A549 (cell line): ENCODE measurements at regions not wholly inside any gene's neighbourhood (a gene's known extent, or its start where the extent isn't known, plus 50 kb on each side); places are given as distances from the start of the nearest gene placed in this dataset.

Experiments
- ATAC-seq, 2 experiments: fragments of 200-7000 bp in 1 of 2; fragments of >200 bp in 1 of 2; cut with Nextera tagmentation in 1 of 2; cut with Tn5 transposase in 1 of 2; 3 replicates each; pipeline versions ENCODE4 v1.8.0 to v1.9.1; 2018 to 2020; ENCODE audit warnings: mild to moderate bottlenecking in 1 of 2, moderate library complexity in 1 of 2
- CTCF ChIA-PET: fragments of 300-600 bp; sonication (Branson Sonifier 250); formaldehyde crosslinking; extraction: SDS; loops from one replicate; lab custom pipeline; 2021; ENCODE audit warnings: antibody characterized with exemption, inconsistent platforms; lab: Yijun Ruan, JAX
- POLR2A ChIA-PET: fragments of 350-600 bp; formaldehyde crosslinking; extraction: SDS; loops from one replicate; lab custom pipeline; 2021; ENCODE audit warnings: antibody characterized with exemption, inconsistent platforms; lab: Yijun Ruan, JAX
- DNase-seq, 2 experiments: peaks; one replicate each; pipeline versions ENCODE4 v3.0.0 to v3.0.0-alpha.2; 2011 to 2016; ENCODE audit warnings: low read depth in 1 of 2, low spot score in 1 of 2
- FAIRE-seq: peaks from 2 replicates; lab custom pipeline; 2011; peaks lifted over from hg19 to GRCh38; lab: Jason Lieb, UNC
- H3K27ac ChIP-seq, 2 experiments: fragments of >200 bp; sonication (Bioruptor Twin); formaldehyde crosslinking; 3 replicates each; pipeline ENCODE4 v1.5.1; 2016 to 2017
- H3K4me1 ChIP-seq: fragments of >200 bp; sonication (Bioruptor Twin); formaldehyde crosslinking; 3 replicates; pipeline ENCODE4 v1.6.1; 2016
- H3K4me2 ChIP-seq: fragments of >200 bp; sonication (Bioruptor Twin); formaldehyde crosslinking; 3 replicates; pipeline ENCODE4 v1.6.1; 2016
- H3K4me3 ChIP-seq: fragments of >200 bp; sonication (Bioruptor Twin); formaldehyde crosslinking; 3 replicates; pipeline ENCODE4 v1.5.1; 2016
- H3K9me3 ChIP-seq: fragments of >200 bp; sonication (Bioruptor Twin); formaldehyde crosslinking; 3 replicates; pipeline ENCODE4 v1.6.1; 2016
- CBX2 ChIP-seq: fragments of 200-600 bp; sonication (generic); IDR thresholded peaks from 2 replicates; pipeline ENCODE4 v1.6.1; 2016; ENCODE audit warnings: low read depth, mild to moderate bottlenecking, borderline replicate concordance
- CBX8 ChIP-seq: fragments of 200-600 bp; sonication (generic); IDR thresholded peaks from 2 replicates; pipeline ENCODE4 v1.6.1; 2016
- HDAC2 ChIP-seq: fragments of 200-600 bp; sonication (generic); IDR thresholded peaks from 2 replicates; pipeline ENCODE4 v1.6.1; 2016
- KDM1A ChIP-seq: fragments of 200-600 bp; sonication (generic); IDR thresholded peaks from 2 replicates; pipeline ENCODE4 v1.6.1; 2016; ENCODE audit warnings: low read depth, mild to moderate bottlenecking
- MAZ ChIP-seq: fragments of 150-350 bp; IDR thresholded peaks from 2 replicates; pipeline ENCODE4 v1.6.1; 2014; ENCODE audit warnings: antibody characterized with exemption, low read depth, low read length, borderline replicate concordance
- NFE2L2 ChIP-seq: fragments of 150-350 bp; conservative IDR thresholded peaks from 2 replicates; pipeline ENCODE4 v1.6.1; 2014; ENCODE audit warnings: low read length
- NR3C1 ChIP-seq: fragments of >200 bp; sonication (Bioruptor Twin); formaldehyde crosslinking; IDR thresholded peaks from 3 replicates; pipeline ENCODE4 v1.6.1; 2017
- PHF8 ChIP-seq: fragments of 200-600 bp; sonication (generic); IDR thresholded peaks from 2 replicates; pipeline ENCODE4 v1.6.1; 2016; ENCODE audit warnings: low read depth, mild to moderate bottlenecking, antibody characterized with exemption, moderate library complexity, borderline replicate concordance
- RAD21 ChIP-seq, 2 experiments: fragments of >200 bp in 1 of 2; sonication (Bioruptor Twin) in 1 of 2; formaldehyde crosslinking in 1 of 2; IDR thresholded peaks in 1 of 2; conservative IDR thresholded peaks in 1 of 2; 2 replicates in 1 of 2; 3 replicates in 1 of 2; pipeline ENCODE4 v1.6.1; 2012 to 2018; ENCODE audit warnings: inconsistent platforms in 1 of 2
- RCOR1 ChIP-seq: fragments of 150-350 bp; IDR thresholded peaks from 2 replicates; pipeline ENCODE4 v1.6.1; 2014; ENCODE audit warnings: antibody characterized with exemption, low read length, low read depth
- RFX5 ChIP-seq: fragments of 450-650 bp; IDR thresholded peaks from 2 replicates; pipeline ENCODE4 v1.7.1; 2014; ENCODE audit warnings: antibody characterized with exemption, mild to moderate bottlenecking, moderate library complexity
- SMC3 ChIP-seq: fragments of >200 bp; sonication (Bioruptor Twin); formaldehyde crosslinking; IDR thresholded peaks from 3 replicates; pipeline ENCODE4 v1.6.1; 2018; ENCODE audit warnings: inconsistent platforms
- SREBF2 ChIP-seq: fragments of 450-650 bp; IDR thresholded peaks from 2 replicates; pipeline ENCODE4 v1.6.1; 2014; ENCODE audit warnings: mild to moderate bottlenecking, moderate library complexity
- TP53 ChIP-seq: fragments of 250-450 bp; sonication (Bioruptor Pico); IDR thresholded peaks from 2 replicates; pipeline ENCODE4 v1.5.0; 2021; ENCODE audit warnings: mild to moderate bottlenecking, moderate library complexity
- ZNF302 ChIP-seq: fragments of 250-450 bp; sonication (Bioruptor Pico); IDR thresholded peaks from 2 replicates; pipeline ENCODE4 v1.9.0; 2021; ENCODE audit warnings: inconsistent platforms, mild to moderate bottlenecking, moderate library complexity
- ZSCAN20 ChIP-seq: fragments of 250-450 bp; sonication (Bioruptor Pico); IDR thresholded peaks from 2 replicates; pipeline ENCODE4 v1.8.0; 2022; ENCODE audit warnings: mild to moderate bottlenecking, moderate library complexity
- WGBS: methylation state at CpG from one replicate; pipeline ENCODE4 v1.1.6; 2017; ENCODE audit errors: missing lambda C conversion rate; 5-methylcytosine and 5-hydroxymethylcytosine counted together
- TF ChIP-seq, protein P1 (sequence below): fragments of 450-650 bp; IDR thresholded peaks from 2 replicates; pipeline ENCODE4 v1.6.1; 2014; ENCODE audit warnings: antibody characterized with exemption
- TF ChIP-seq, protein P2 (sequence below): IDR thresholded peaks from 2 replicates; pipeline ENCODE4 v1.6.1; 2012
- TF ChIP-seq, protein P3 (sequence below): fragments of >200 bp; sonication (Bioruptor Twin); formaldehyde crosslinking; IDR thresholded peaks from 3 replicates; pipeline ENCODE4 v1.5.1; 2016
- TF ChIP-seq, protein P4 (sequence below): IDR thresholded peaks from 2 replicates; pipeline ENCODE4 v1.6.1; 2012
- TF ChIP-seq, protein P5 (sequence below): fragments of >200 bp; sonication (Bioruptor Twin); formaldehyde crosslinking; IDR thresholded peaks from 2 replicates; pipeline ENCODE4 v1.6.1; 2016

DNA sequence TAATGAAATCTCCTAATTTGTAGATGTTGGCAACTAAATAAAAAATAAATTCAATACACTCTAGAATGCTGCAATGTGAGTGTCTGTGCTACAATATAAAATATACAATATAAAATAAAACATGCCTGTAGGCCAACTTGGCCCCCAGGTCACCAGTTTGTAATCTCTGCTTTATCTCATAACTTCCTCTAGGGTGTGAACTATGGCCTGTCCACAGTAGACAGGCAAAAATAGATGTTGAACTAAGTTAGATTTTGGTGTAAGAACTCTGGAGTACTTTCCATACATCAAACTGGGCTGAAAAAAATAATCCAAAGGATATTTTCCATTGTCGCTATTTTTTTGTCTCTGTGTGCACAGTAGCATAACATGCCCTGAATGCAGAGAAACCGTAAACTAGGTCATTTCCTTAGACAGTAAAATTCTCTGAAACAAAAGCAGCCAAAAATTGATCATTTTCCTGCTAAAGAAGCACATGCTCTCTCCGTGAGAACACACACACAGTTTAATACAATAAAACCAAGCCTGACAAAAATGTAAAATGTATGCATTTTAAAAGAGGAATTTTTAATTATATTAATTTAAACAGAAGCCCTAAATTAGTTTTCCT lies 98.5 kb upstream of the ZFP64 start:
- WGBS: 38% methylated on average over 3 of the region's 3 CpGs
- Histone ChIP-seq H3K4me2 (no peak overlapping the region), H3K9me3 (peaks cover 4% of the 10 kb centered on the region; the same call in 1 of the 3 replicates), H3K27ac (no peak overlapping the region), H3K4me3 (no peak overlapping the region), H3K4me1 (no peaks in the 10 kb centered on the region)
- ChIA-PET CTCF (no interaction called here), POLR2A (no interaction called here)
- no peak for TF ChIP-seq NFE2L2
- no peak for TF ChIP-seq RFX5
- TF ChIP-seq RAD21 (conservative IDR thresholded peaks at IDR 0.05 in 1 of 2, IDR thresholded peaks at IDR 0.05 in 1 of 2): no peak
- no peak for TF ChIP-seq MAZ
- TF ChIP-seq, protein P1, sequence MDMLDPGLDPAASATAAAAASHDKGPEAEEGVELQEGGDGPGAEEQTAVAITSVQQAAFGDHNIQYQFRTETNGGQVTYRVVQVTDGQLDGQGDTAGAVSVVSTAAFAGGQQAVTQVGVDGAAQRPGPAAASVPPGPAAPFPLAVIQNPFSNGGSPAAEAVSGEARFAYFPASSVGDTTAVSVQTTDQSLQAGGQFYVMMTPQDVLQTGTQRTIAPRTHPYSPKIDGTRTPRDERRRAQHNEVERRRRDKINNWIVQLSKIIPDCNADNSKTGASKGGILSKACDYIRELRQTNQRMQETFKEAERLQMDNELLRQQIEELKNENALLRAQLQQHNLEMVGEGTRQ: no peak
- TF ChIP-seq ZSCAN20: no peak
- TF ChIP-seq, protein P2, sequence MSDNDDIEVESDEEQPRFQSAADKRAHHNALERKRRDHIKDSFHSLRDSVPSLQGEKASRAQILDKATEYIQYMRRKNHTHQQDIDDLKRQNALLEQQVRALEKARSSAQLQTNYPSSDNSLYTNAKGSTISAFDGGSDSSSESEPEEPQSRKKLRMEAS: no peak
- ATAC-seq (no peak), FAIRE-seq (no peak), DNase-seq (no peak)

DNA sequence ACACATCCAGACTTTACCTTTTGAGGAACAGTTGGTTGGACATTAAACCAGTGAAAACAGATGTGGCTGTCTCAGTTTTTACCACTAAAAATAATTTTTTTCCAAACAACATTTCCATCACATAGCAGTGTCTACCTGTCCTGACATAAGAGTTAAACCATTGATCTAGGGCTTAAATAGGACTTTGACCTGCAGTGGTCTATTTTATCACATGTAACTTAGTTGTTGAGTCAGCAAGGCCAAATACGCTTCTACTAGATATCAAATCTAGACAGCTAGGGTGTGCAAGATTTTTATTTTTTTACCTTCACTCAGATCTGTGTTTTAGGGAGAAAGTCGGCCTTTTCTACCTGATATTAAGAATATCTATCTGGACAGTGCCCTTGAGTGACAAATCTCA lies 88.8 kb upstream of the ZFP64 start:
- FAIRE-seq: no peak

DNA sequence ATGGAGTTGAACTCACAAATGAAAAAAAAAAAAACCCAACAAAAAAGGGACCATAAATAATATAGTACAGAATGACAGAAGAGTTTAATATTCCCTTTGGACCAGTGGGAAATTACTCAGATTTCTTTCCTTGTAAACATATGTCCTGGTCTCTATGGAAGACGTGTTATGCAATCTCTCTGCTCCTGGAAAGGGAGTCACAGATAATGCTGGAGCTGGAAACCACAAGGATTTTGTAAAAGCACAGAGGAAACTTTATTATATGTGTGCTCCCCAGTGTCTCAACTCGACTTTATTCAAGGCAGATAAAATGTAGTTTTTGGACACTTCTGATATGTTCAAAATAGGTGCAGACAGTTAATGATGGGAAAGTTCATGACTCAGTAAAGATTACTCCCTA lies 88.1 kb upstream of the ZFP64 start:
- no peak for DNase-seq

More for the DNA sequence above, 88.8 kb upstream of the ZFP64 start:
- ATAC-seq (no peak), DNase-seq (no peak)
- no peaks in the 10 kb centered on the region for H3K9me3 ChIP-seq
- TF ChIP-seq NR3C1: no peak
- TF ChIP-seq PHF8: no peak
- TF ChIP-seq ZNF302 (CRISPR knock-in tag): no peak
- TF ChIP-seq RCOR1: no peak
- TF ChIP-seq KDM1A: no peak
- TF ChIP-seq SREBF2: no peak
- TF ChIP-seq, protein P3, sequence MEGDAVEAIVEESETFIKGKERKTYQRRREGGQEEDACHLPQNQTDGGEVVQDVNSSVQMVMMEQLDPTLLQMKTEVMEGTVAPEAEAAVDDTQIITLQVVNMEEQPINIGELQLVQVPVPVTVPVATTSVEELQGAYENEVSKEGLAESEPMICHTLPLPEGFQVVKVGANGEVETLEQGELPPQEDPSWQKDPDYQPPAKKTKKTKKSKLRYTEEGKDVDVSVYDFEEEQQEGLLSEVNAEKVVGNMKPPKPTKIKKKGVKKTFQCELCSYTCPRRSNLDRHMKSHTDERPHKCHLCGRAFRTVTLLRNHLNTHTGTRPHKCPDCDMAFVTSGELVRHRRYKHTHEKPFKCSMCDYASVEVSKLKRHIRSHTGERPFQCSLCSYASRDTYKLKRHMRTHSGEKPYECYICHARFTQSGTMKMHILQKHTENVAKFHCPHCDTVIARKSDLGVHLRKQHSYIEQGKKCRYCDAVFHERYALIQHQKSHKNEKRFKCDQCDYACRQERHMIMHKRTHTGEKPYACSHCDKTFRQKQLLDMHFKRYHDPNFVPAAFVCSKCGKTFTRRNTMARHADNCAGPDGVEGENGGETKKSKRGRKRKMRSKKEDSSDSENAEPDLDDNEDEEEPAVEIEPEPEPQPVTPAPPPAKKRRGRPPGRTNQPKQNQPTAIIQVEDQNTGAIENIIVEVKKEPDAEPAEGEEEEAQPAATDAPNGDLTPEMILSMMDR: no peak
- no peak for TF ChIP-seq CBX8
- no peak for TF ChIP-seq NFE2L2
- no peak for TF ChIP-seq HDAC2
- TF ChIP-seq, protein P4, sequence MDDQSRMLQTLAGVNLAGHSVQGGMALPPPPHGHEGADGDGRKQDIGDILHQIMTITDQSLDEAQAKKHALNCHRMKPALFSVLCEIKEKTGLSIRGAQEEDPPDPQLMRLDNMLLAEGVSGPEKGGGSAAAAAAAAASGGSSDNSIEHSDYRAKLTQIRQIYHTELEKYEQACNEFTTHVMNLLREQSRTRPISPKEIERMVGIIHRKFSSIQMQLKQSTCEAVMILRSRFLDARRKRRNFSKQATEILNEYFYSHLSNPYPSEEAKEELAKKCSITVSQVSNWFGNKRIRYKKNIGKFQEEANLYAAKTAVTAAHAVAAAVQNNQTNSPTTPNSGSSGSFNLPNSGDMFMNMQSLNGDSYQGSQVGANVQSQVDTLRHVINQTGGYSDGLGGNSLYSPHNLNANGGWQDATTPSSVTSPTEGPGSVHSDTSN: no peak
- no peak for TF ChIP-seq CBX2
- TF ChIP-seq, protein P5, sequence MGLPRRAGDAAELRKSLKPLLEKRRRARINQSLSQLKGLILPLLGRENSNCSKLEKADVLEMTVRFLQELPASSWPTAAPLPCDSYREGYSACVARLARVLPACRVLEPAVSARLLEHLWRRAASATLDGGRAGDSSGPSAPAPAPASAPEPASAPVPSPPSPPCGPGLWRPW: no peak
- no peak for TF ChIP-seq TP53 (CRISPR knock-in tag)
- no peak overlapping the region for H3K4me3 ChIP-seq
- no peak overlapping the region for H3K27ac ChIP-seq
- ChIA-PET POLR2A (interaction anchor here (0.7 kb wide), 1 partner anchor 14 kb away, joined by 3 read pairs; no protein-coding TSS in a partner anchor), CTCF (interaction anchor here (1.4 to 1.5 kb wide), 2 partner anchors 38 to 100 kb away, joined by 3 to 4 read pairs; no protein-coding TSS in a partner anchor)
- H3K4me1 ChIP-seq: no peaks in the 10 kb centered on the region
- 22% methylated on average over 2 of the region's 2 CpGs for WGBS
- H3K4me2 ChIP-seq: no peak overlapping the region

More for the DNA sequence above, 88.1 kb upstream of the ZFP64 start:
- Histone ChIP-seq H3K4me3 (no peak overlapping the region), H3K4me2 (no peak overlapping the region), H3K27ac (no peak overlapping the region), H3K9me3 (no peaks in the 10 kb centered on the region), H3K4me1 (no peaks in the 10 kb centered on the region)
- ATAC-seq: no peak
- CTCF ChIA-PET: interaction anchor here (0.7 to 1.4 kb wide), 2 partner anchors 37 to 1259 kb away, joined by 3 to 4 read pairs; no protein-coding TSS in a partner anchor
- 5% methylated on average over 2 of the region's 2 CpGs for WGBS
- no peak for FAIRE-seq
- no peak for TF ChIP-seq SMC3
- no peak for TF ChIP-seq KDM1A
- POLR2A ChIA-PET: interaction anchor here (0.7 kb wide), 1 partner anchor 13 kb away, joined by 3 read pairs; no protein-coding TSS in a partner anchor
